IMR-90 (cell line): ENCODE measurements at regions not wholly inside any gene's neighbourhood (a gene's known extent, or its start where the extent isn't known, plus 50 kb on each side); places are given as distances from the start of the nearest gene placed in this dataset.
A peak's percentile ranks its signal among the peaks of the same experiment; 100 is the strongest.

Source experiments
- ATAC-seq: fragments of 200-7000 bp; cut with Tn5 transposase; 2 replicates; pipeline ENCODE4 v1.9.1; 2020; ENCODE audit warnings: low read depth, mild to moderate bottlenecking, moderate library complexity
- BruUV-seq: library from RNA; stranded (reverse); fragments of 400-500 nt; replicated peaks from 2 replicates; lab custom pipeline; 2021; lab: Mats Ljungman, UMichigan
- CTCF ChIA-PET: fragments of 300-600 bp; formaldehyde crosslinking; extraction: SDS; loops from one replicate; lab custom pipeline; 2021; ENCODE audit warnings: antibody characterized with exemption; lab: Yijun Ruan, JAX
- POLR2A ChIA-PET: fragments of 300-600 bp; sonication (Branson Sonifier 250); formaldehyde crosslinking; loops from one replicate; lab custom pipeline; 2022; ENCODE audit warnings: antibody characterized with exemption; ENCODE audit not compliant: unreplicated experiment; lab: Charles Lee
- DNase-seq: peaks from one replicate; pipeline ENCODE4 v3.0.0; 2013
- H2AFZ ChIP-seq: replicated peaks from 2 replicates; pipeline ENCODE3; 2013; ENCODE audit warnings: low read length, mild to moderate bottlenecking; ENCODE audit not compliant: poor library complexity
- H2AK5ac ChIP-seq: 2 replicates; pipeline ENCODE4 v1.6.1; 2013; ENCODE audit warnings: low read depth, low read length, inconsistent platforms
- H2AK9ac ChIP-seq: replicated peaks from 2 replicates; pipeline ENCODE3; 2013; ENCODE audit warnings: mild to moderate bottlenecking, low read depth, low read length, moderate library complexity; ENCODE audit not compliant: poor library complexity
- H2BK120ac ChIP-seq: 2 replicates; pipeline ENCODE4 v1.6.1; 2013; ENCODE audit warnings: low read depth, low read length, inconsistent platforms
- H2BK15ac ChIP-seq: 3 replicates; pipeline ENCODE4 v1.6.1; 2013; ENCODE audit warnings: low read depth, low read length, inconsistent platforms
- H2BK20ac ChIP-seq: 2 replicates; pipeline ENCODE4 v1.6.1; 2013; ENCODE audit warnings: low read depth, mild to moderate bottlenecking, inconsistent platforms, low read length, moderate library complexity
- H2BK5ac ChIP-seq: 2 replicates; pipeline ENCODE4 v1.6.1; 2013; ENCODE audit warnings: mild to moderate bottlenecking, low read depth, low read length, inconsistent platforms; ENCODE audit not compliant: poor library complexity, severe bottlenecking
- H3K14ac ChIP-seq: replicated peaks from 2 replicates; pipeline ENCODE4 v1.6.1; 2013; ENCODE audit warnings: low read depth, low read length, inconsistent platforms
- H3K18ac ChIP-seq: 2 replicates; pipeline ENCODE4 v1.6.1; 2013; ENCODE audit warnings: low read depth, low read length, control low read depth
- H3K23ac ChIP-seq: 2 replicates; pipeline ENCODE4 v1.6.1; 2013; ENCODE audit warnings: low read depth, low read length, inconsistent platforms
- H3K27ac ChIP-seq: 2 replicates; pipeline ENCODE4 v1.5.1; 2013; ENCODE audit warnings: mild to moderate bottlenecking, control low read depth, low read length; ENCODE audit not compliant: insufficient read depth
- H3K27me3 ChIP-seq: 2 replicates; pipeline ENCODE4 v1.6.1; 2013; ENCODE audit warnings: low read length; ENCODE audit not compliant: control insufficient read depth, insufficient read depth
- H3K36me3 ChIP-seq: 2 replicates; pipeline ENCODE4 v1.6.1; 2013; ENCODE audit warnings: low read length, mixed read lengths; ENCODE audit not compliant: control insufficient read depth, insufficient read depth
- H3K4ac ChIP-seq: 2 replicates; pipeline ENCODE4 v1.6.1; 2013; ENCODE audit warnings: low read depth, low read length, inconsistent platforms
- H3K4me1 ChIP-seq: 2 replicates; pipeline ENCODE4 v1.6.1; 2013; ENCODE audit warnings: low read length, mixed read lengths; ENCODE audit not compliant: control insufficient read depth, insufficient read depth
- H3K4me2 ChIP-seq: 2 replicates; pipeline ENCODE4 v1.6.1; 2013; ENCODE audit warnings: low read depth, mild to moderate bottlenecking, control low read depth, low read length, moderate library complexity
- H3K4me3 ChIP-seq: 2 replicates; pipeline ENCODE4 v1.5.1; 2013; ENCODE audit warnings: low read depth, mild to moderate bottlenecking, control low read depth, low read length, moderate library complexity; ENCODE audit not compliant: insufficient read depth
- H3K56ac ChIP-seq: 2 replicates; pipeline ENCODE4 v1.6.1; 2013; ENCODE audit warnings: low read length, inconsistent platforms; ENCODE audit not compliant: insufficient read depth; ENCODE audit errors: extremely low read depth
- H3K79me1 ChIP-seq, 2 experiments: 2 replicates each; pipeline ENCODE4 v1.6.1; 2013; ENCODE audit warnings: low read length in 2 of 2, inconsistent platforms in 1 of 2, low read depth in 1 of 2
- H3K9ac ChIP-seq: 2 replicates; pipeline ENCODE4 v1.6.1; 2013; ENCODE audit warnings: low read depth, low read length, control low read depth
- H3K9me1 ChIP-seq: 2 replicates; pipeline ENCODE4 v1.6.1; 2013; ENCODE audit warnings: low read length, inconsistent platforms; ENCODE audit not compliant: insufficient read depth
- H3K9me3 ChIP-seq: 2 replicates; pipeline ENCODE4 v1.6.1; 2013; ENCODE audit warnings: low read length; ENCODE audit not compliant: control insufficient read depth, insufficient read depth
- H4K20me1 ChIP-seq: 2 replicates; pipeline ENCODE4 v1.6.1; 2013; ENCODE audit warnings: low read length, inconsistent platforms; ENCODE audit not compliant: insufficient read depth
- H4K5ac ChIP-seq: 2 replicates; pipeline ENCODE4 v1.6.1; 2013; ENCODE audit warnings: mild to moderate bottlenecking, low read depth, low read length, control low read depth
- H4K8ac ChIP-seq, 2 experiments: 2 replicates each; pipeline ENCODE4 v1.6.1; 2013; ENCODE audit warnings: low read depth in 2 of 2, low read length in 2 of 2, control low read depth in 1 of 2, inconsistent platforms in 1 of 2
- H4K91ac ChIP-seq: 2 replicates; pipeline ENCODE4 v1.6.1; 2013; ENCODE audit warnings: low read depth, low read length, inconsistent platforms; ENCODE audit not compliant: insufficient read depth
- CEBPB ChIP-seq: IDR thresholded peaks from 2 replicates; pipeline ENCODE4 v1.6.1; 2012; ENCODE audit warnings: low read depth, low read length, improper control_type of control experiment
- CHD1 ChIP-seq: IDR thresholded peaks from 2 replicates; pipeline ENCODE4 v1.6.1; 2012; ENCODE audit warnings: low read depth, low read length, improper control_type of control experiment
- FOS ChIP-seq: fragments of 150-350 bp; IDR thresholded peaks from 2 replicates; pipeline ENCODE4 v1.6.1; 2016; ENCODE audit warnings: low read depth, low read length
- MAFK ChIP-seq: IDR thresholded peaks from 2 replicates; pipeline ENCODE4 v1.6.1; 2012; ENCODE audit warnings: low read depth, low read length, improper control_type of control experiment
- MAZ ChIP-seq: IDR thresholded peaks from 2 replicates; pipeline ENCODE4 v1.6.1; 2012; ENCODE audit warnings: low read depth, mild to moderate bottlenecking, low read length, improper control_type of control experiment, moderate library complexity, borderline replicate concordance
- NFE2L2 ChIP-seq: fragments of 150-350 bp; IDR thresholded peaks from 2 replicates; pipeline ENCODE4 v1.6.1; 2016; ENCODE audit warnings: low read depth, mild to moderate bottlenecking, low read length
- POLR2A ChIP-seq: IDR thresholded peaks from 2 replicates; pipeline ENCODE4 v1.6.1; 2012; ENCODE audit warnings: mild to moderate bottlenecking, low read depth, low read length
- RAD21 ChIP-seq: IDR thresholded peaks from 2 replicates; pipeline ENCODE4 v1.6.1; 2012; ENCODE audit warnings: low read length, improper control_type of control experiment
- RCOR1 ChIP-seq: IDR thresholded peaks from 2 replicates; pipeline ENCODE4 v1.6.1; 2012; ENCODE audit warnings: mild to moderate bottlenecking, low read length, improper control_type of control experiment; ENCODE audit not compliant: insufficient replicate concordance
- RFX5 ChIP-seq: IDR thresholded peaks from 2 replicates; pipeline ENCODE4 v1.8.0; 2012; ENCODE audit warnings: low read depth, mild to moderate bottlenecking, low read length, moderate library complexity
- SMC3 ChIP-seq: fragments of 150-350 bp; IDR thresholded peaks from 2 replicates; pipeline ENCODE4 v1.6.1; 2016; ENCODE audit warnings: low read depth, mild to moderate bottlenecking, antibody characterized with exemption, low read length, moderate library complexity
- dilution Hi-C: fragments of 300-500 bp; cut with HindIII; formaldehyde crosslinking; loops from one replicate; pipeline ENCODE4 v1.14.3; 2018; ENCODE audit warnings: low sequenced_read_pairs; ENCODE audit not compliant: unreplicated experiment
- in situ Hi-C: fragments of 300-500 bp; cut with MboI; formaldehyde crosslinking; loops from 3 replicates; pipeline ENCODE4 v1.14.3; 2019; ENCODE audit warnings: low sequenced_read_pairs, inconsistent platforms, mixed read lengths
- intact Hi-C: fragments of 100-400 bp; cut with micrococcal nuclease; formaldehyde crosslinking; loops from 2 replicates; pipeline ENCODE4 v1.10.0; 2022
- TF ChIP-seq, protein P1 (sequence below): conservative IDR thresholded peaks from 2 replicates; pipeline ENCODE4 v1.5.1; 2012; ENCODE audit warnings: mild to moderate bottlenecking, low read depth, low read length, improper control_type of control experiment
- TF ChIP-seq, protein P2 (sequence below): fragments of 150-350 bp; IDR thresholded peaks from 2 replicates; pipeline ENCODE4 v1.6.1; 2017; ENCODE audit warnings: mild to moderate bottlenecking, antibody characterized with exemption, low read length, low read depth
- TF ChIP-seq, protein P3 (sequence below): fragments of 150-350 bp; IDR thresholded peaks from 2 replicates; pipeline ENCODE4 v1.6.1; 2016; ENCODE audit warnings: low read depth, mild to moderate bottlenecking, low read length, moderate library complexity, borderline replicate concordance

DNA sequence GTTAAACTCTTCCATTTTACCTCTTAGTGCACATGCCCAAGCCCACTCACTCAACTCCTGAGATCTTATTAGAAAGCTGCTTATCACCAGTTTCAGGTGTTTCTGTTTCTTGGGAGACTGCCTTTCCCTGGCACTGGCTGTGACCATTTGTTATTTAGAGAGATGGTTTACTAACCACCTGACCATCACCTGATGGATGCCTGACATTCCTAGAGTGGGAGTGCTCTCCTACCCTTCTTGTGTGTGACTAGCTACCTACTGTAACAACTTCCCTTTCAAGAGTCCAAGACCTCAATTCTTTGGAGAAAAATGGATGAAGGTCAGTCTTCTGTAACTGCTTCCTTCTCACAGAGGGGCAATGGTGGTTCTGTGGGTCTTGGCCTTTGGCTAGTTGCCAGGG is 755.2 kb upstream of the ADAMTS5 start:
- no peak overlapping the region for H3K56ac ChIP-seq
- dilution Hi-C loops (no loop called here), in situ Hi-C loops (loop anchor here (25.0 kb wide), 1 partner anchor 1215 kb away; no protein-coding TSS in a partner anchor), intact Hi-C loops (no loop called here)
- no peak overlapping the region for H3K4me2 ChIP-seq
- no peak overlapping the region for H2BK20ac ChIP-seq
- ATAC-seq: no peak
- no peak overlapping the region for H4K91ac ChIP-seq
- no peaks in the 10 kb centered on the region for H3K36me3 ChIP-seq
- no peak overlapping the region for H3K4me3 ChIP-seq
- H4K5ac ChIP-seq: no peak overlapping the region
- no peak overlapping the region for H4K8ac ChIP-seq
- H4K20me1 ChIP-seq: no peaks in the 10 kb centered on the region
- H3K4ac ChIP-seq: no peak overlapping the region
- peak overlapping the region; percentile 34 for H2AFZ ChIP-seq
- H3K14ac ChIP-seq: no peak overlapping the region
- BruUV-seq: no TSS peak
- H3K27ac ChIP-seq: no peak overlapping the region
- ChIA-PET POLR2A (no interaction called here), CTCF (no interaction called here)
- H3K23ac ChIP-seq: no peak overlapping the region
- H3K27me3 ChIP-seq: no peaks in the 10 kb centered on the region
- H2BK15ac ChIP-seq: no peak overlapping the region
- H3K9ac ChIP-seq: no peak overlapping the region
- no peak overlapping the region for H2AK5ac ChIP-seq
- peaks cover 4% of the 10 kb centered on the region for H3K4me1 ChIP-seq
- H2BK120ac ChIP-seq: no peak overlapping the region
- H2AK9ac ChIP-seq: no peak overlapping the region
- no peaks in the 10 kb centered on the region for H3K79me1 ChIP-seq
- DNase-seq: no peak
- TF ChIP-seq NFE2L2 (no peak), FOS (no peak), RCOR1 (no peak), MAFK (no peak), RFX5 (no peak), MAZ (no peak), CHD1 (no peak), SMC3 (no peak), RAD21 (no peak), POLR2A (no peak), CEBPB (no peak)
- TF ChIP-seq, protein P1, sequence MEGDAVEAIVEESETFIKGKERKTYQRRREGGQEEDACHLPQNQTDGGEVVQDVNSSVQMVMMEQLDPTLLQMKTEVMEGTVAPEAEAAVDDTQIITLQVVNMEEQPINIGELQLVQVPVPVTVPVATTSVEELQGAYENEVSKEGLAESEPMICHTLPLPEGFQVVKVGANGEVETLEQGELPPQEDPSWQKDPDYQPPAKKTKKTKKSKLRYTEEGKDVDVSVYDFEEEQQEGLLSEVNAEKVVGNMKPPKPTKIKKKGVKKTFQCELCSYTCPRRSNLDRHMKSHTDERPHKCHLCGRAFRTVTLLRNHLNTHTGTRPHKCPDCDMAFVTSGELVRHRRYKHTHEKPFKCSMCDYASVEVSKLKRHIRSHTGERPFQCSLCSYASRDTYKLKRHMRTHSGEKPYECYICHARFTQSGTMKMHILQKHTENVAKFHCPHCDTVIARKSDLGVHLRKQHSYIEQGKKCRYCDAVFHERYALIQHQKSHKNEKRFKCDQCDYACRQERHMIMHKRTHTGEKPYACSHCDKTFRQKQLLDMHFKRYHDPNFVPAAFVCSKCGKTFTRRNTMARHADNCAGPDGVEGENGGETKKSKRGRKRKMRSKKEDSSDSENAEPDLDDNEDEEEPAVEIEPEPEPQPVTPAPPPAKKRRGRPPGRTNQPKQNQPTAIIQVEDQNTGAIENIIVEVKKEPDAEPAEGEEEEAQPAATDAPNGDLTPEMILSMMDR: no peak
- TF ChIP-seq, protein P2, sequence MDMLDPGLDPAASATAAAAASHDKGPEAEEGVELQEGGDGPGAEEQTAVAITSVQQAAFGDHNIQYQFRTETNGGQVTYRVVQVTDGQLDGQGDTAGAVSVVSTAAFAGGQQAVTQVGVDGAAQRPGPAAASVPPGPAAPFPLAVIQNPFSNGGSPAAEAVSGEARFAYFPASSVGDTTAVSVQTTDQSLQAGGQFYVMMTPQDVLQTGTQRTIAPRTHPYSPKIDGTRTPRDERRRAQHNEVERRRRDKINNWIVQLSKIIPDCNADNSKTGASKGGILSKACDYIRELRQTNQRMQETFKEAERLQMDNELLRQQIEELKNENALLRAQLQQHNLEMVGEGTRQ: no peak
- TF ChIP-seq, protein P3, sequence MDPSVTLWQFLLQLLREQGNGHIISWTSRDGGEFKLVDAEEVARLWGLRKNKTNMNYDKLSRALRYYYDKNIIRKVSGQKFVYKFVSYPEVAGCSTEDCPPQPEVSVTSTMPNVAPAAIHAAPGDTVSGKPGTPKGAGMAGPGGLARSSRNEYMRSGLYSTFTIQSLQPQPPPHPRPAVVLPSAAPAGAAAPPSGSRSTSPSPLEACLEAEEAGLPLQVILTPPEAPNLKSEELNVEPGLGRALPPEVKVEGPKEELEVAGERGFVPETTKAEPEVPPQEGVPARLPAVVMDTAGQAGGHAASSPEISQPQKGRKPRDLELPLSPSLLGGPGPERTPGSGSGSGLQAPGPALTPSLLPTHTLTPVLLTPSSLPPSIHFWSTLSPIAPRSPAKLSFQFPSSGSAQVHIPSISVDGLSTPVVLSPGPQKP: no peak
- H3K9me1 ChIP-seq: peaks cover 2% of the 10 kb centered on the region; the same call in 1 of the 2 replicates
- no peak overlapping the region for H2BK5ac ChIP-seq
- H3K18ac ChIP-seq: no peak overlapping the region
- no peaks in the 10 kb centered on the region for H3K9me3 ChIP-seq
